H9 (cell line): ENCODE measurements at regions not wholly inside any gene's neighbourhood (a gene's known extent, or its start where the extent isn't known, plus 50 kb on each side); places are given as distances from the start of the nearest gene placed in this dataset.

Source experiments
- DNase-seq: peaks from one replicate; pipeline ENCODE4 v3.0.0-alpha.2; 2017
- H2AFZ ChIP-seq: one replicate; pipeline ENCODE4 v1.6.1; 2013; ENCODE audit warnings: mild to moderate bottlenecking, low read length, control low read depth, moderate library complexity
- H2AK5ac ChIP-seq: 2 replicates; pipeline ENCODE4 v1.6.1; 2013; ENCODE audit warnings: low read length, control low read depth, mixed read lengths; ENCODE audit not compliant: insufficient read length
- H2BK120ac ChIP-seq: one replicate; pipeline ENCODE4 v1.6.1; 2013; ENCODE audit warnings: low read depth, mild to moderate bottlenecking, low read length, control low read depth, inconsistent platforms; ENCODE audit not compliant: poor library complexity, severe bottlenecking
- H2BK12ac ChIP-seq: 2 replicates; pipeline ENCODE4 v1.6.1; 2013; ENCODE audit warnings: low read length, control low read depth, mixed read lengths, low read depth; ENCODE audit not compliant: insufficient read length
- H2BK15ac ChIP-seq: 2 replicates; pipeline ENCODE4 v1.6.1; 2013; ENCODE audit warnings: low read depth, low read length, control low read depth
- H2BK20ac ChIP-seq: one replicate; pipeline ENCODE4 v1.6.1; 2013; ENCODE audit warnings: low read depth, mild to moderate bottlenecking, low read length, control low read depth, inconsistent platforms; ENCODE audit not compliant: poor library complexity, severe bottlenecking
- H2BK5ac ChIP-seq: 2 replicates; pipeline ENCODE4 v1.6.1; 2013; ENCODE audit warnings: low read length, control low read depth, mixed read lengths; ENCODE audit not compliant: insufficient read length
- H3K14ac ChIP-seq: 2 replicates; pipeline ENCODE4 v1.6.1; 2013; ENCODE audit warnings: low read length, control low read depth; ENCODE audit not compliant: insufficient read depth
- H3K18ac ChIP-seq: 2 replicates; pipeline ENCODE4 v1.6.1; 2013; ENCODE audit warnings: low read depth, mild to moderate bottlenecking, mixed read lengths, low read length, control low read depth; ENCODE audit not compliant: insufficient read length
- H3K23ac ChIP-seq: 2 replicates; pipeline ENCODE4 v1.6.1; 2013; ENCODE audit warnings: low read length, control low read depth, mixed read lengths, low read depth; ENCODE audit not compliant: insufficient read length
- H3K23me2 ChIP-seq: 2 replicates; pipeline ENCODE4 v1.6.1; 2013; ENCODE audit warnings: low read depth, mild to moderate bottlenecking, mixed read lengths, low read length, control low read depth; ENCODE audit not compliant: insufficient read length, poor library complexity, severe bottlenecking
- H3K27ac ChIP-seq: 2 replicates; pipeline ENCODE4 v1.5.1; 2013; ENCODE audit warnings: low read length, control low read depth, mixed read lengths, low read depth; ENCODE audit not compliant: insufficient read length
- H3K27me3 ChIP-seq: 2 replicates; pipeline ENCODE4 v1.6.1; 2013; ENCODE audit warnings: low read length, control low read depth, inconsistent platforms; ENCODE audit not compliant: insufficient read depth
- H3K4ac ChIP-seq: 2 replicates; pipeline ENCODE4 v1.6.1; 2013; ENCODE audit warnings: low read depth, mild to moderate bottlenecking, control low read depth, inconsistent platforms, low read length, moderate library complexity
- H3K4me1 ChIP-seq: 2 replicates; pipeline ENCODE4 v1.6.1; 2013; ENCODE audit warnings: low read length, control low read depth, inconsistent platforms; ENCODE audit not compliant: insufficient read depth
- H3K4me2 ChIP-seq: 2 replicates; pipeline ENCODE4 v1.6.1; 2013; ENCODE audit warnings: low read length, control low read depth, mixed read lengths; ENCODE audit not compliant: insufficient read length, insufficient read depth
- H3K56ac ChIP-seq: 2 replicates; pipeline ENCODE4 v1.6.1; 2013; ENCODE audit warnings: low read depth, mild to moderate bottlenecking, mixed read lengths, low read length, control low read depth; ENCODE audit not compliant: insufficient read length
- H3K79me1 ChIP-seq: 2 replicates; pipeline ENCODE4 v1.6.1; 2013; ENCODE audit warnings: low read depth, mild to moderate bottlenecking, moderate library complexity, low read length, control low read depth, inconsistent platforms; ENCODE audit not compliant: insufficient read depth, poor library complexity, severe bottlenecking
- H3K79me2 ChIP-seq: 2 replicates; pipeline ENCODE4 v1.6.1; 2013; ENCODE audit warnings: low read length, control low read depth, inconsistent platforms; ENCODE audit not compliant: insufficient read depth
- H3K9ac ChIP-seq: 2 replicates; pipeline ENCODE4 v1.6.1; 2013; ENCODE audit warnings: low read length, control low read depth, mixed read lengths; ENCODE audit not compliant: insufficient read length; ENCODE audit errors: extremely low read depth
- H3K9me3 ChIP-seq: one replicate; pipeline ENCODE4 v1.6.1; 2013; ENCODE audit warnings: low read depth, low read length, inconsistent platforms; ENCODE audit not compliant: control insufficient read depth
- H3T11ph ChIP-seq: one replicate; pipeline ENCODE4 v1.6.1; 2013; ENCODE audit warnings: mild to moderate bottlenecking, low read length, control low read depth, inconsistent platforms
- H4K20me1 ChIP-seq: one replicate; pipeline ENCODE4 v1.6.1; 2013; ENCODE audit not compliant: control insufficient read depth, insufficient read length, insufficient read depth
- H4K5ac ChIP-seq: 2 replicates; pipeline ENCODE4 v1.6.1; 2013; ENCODE audit warnings: low read depth, mild to moderate bottlenecking, mixed read lengths, low read length, control low read depth; ENCODE audit not compliant: insufficient read length
- H4K8ac ChIP-seq: replicated peaks from 2 replicates; pipeline ENCODE4 v1.6.1; 2013; ENCODE audit warnings: low read length, control low read depth, mixed read lengths, low read depth; ENCODE audit not compliant: insufficient read length
- H4K91ac ChIP-seq: 2 replicates; pipeline ENCODE4 v1.6.1; 2013; ENCODE audit warnings: low read depth, mild to moderate bottlenecking, moderate library complexity, mixed read lengths, low read length, control low read depth; ENCODE audit not compliant: insufficient read length
- H3K27ac Mint-ChIP-seq, 3 experiments: 2 replicates in 2 of 3; 3 replicates in 1 of 3; pipeline ENCODE4 v1.8.0; 2020 to 2021; ENCODE audit warnings: mixed read lengths in 3 of 3, mild to moderate bottlenecking in 1 of 3, moderate library complexity in 1 of 3
- H3K27me3 Mint-ChIP-seq: 2 replicates; pipeline ENCODE4 v1.8.0; 2021; ENCODE audit warnings: low read depth, mild to moderate bottlenecking, moderate library complexity, mixed read lengths
- H3K36me3 Mint-ChIP-seq, 3 experiments: 2 replicates in 2 of 3; 3 replicates in 1 of 3; pipeline ENCODE4 v1.8.0; 2020 to 2021; ENCODE audit warnings: low read depth in 3 of 3, mixed read lengths in 3 of 3; ENCODE audit not compliant: insufficient read depth in 1 of 3
- H3K4me1 Mint-ChIP-seq, 2 experiments: 2 replicates each; pipeline ENCODE4 v1.8.0; 2020; ENCODE audit warnings: mixed read lengths in 2 of 2
- H3K4me3 Mint-ChIP-seq, 2 experiments: 2 replicates in 1 of 2; 3 replicates in 1 of 2; pipeline ENCODE4 v1.8.0; 2020 to 2021; ENCODE audit warnings: mild to moderate bottlenecking in 2 of 2, mixed read lengths in 2 of 2, moderate library complexity in 1 of 2
- H3K9me3 Mint-ChIP-seq, 2 experiments: 2 replicates in 1 of 2; 3 replicates in 1 of 2; pipeline ENCODE4 v1.8.0; 2020; ENCODE audit warnings: mild to moderate bottlenecking in 2 of 2, mixed read lengths in 2 of 2, moderate library complexity in 1 of 2
- WGBS: extraction: QIAGEN DNeasy Blood & Tissue Kit; methylation state at CpG from one replicate; pipeline ENCODE4 v1.1.7; 2013; ENCODE audit warnings: missing lambda C conversion rate, low lambda C conversion rate, mixed read lengths; ENCODE audit not compliant: insufficient read length; ENCODE audit errors: extremely low coverage; 5-methylcytosine and 5-hydroxymethylcytosine counted together
- TF ChIP-seq, protein P1 (sequence below): fragments of 200-600 bp; sonication (generic); conservative IDR thresholded peaks from 3 replicates; pipeline ENCODE4 v1.8.0; 2021; ENCODE audit warnings: antibody characterized with exemption, mild to moderate bottlenecking

DNA sequence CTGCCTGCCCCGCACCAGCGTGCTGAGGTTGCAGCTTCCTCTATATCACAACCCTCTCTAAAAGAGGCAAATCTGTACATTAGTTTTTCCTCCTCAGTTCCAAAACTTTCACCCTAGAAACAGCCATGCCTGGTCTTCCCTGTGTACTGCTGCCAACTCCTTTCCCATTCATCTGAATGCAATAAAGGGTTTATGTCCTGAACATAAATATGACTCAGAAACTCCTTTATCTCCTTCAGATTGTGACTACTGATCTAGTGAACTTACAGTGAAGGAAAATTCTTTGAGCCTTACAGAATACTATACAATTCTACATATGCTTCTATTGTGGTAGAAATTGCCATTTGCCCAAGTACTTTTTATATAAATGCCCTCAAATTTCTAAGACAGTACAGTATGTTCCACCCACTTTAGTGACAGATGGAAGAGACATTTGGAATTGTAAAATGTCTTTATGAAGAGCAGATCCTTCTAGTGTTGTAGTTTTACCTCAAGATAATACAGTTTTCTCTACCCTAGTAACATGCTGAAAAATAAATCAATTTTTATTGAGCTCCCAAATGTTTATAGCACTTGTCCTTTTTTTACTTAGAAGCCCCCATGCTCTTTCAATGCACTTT lies 345.1 kb upstream of the SNX7 start:
- H2AFZ ChIP-seq: no peak overlapping the region
- H3K9ac ChIP-seq: no peak overlapping the region
- no peaks in the 10 kb centered on the region for H3K9me3 ChIP-seq
- no peaks in the 10 kb centered on the region for H4K20me1 ChIP-seq
- no peak overlapping the region for H4K5ac ChIP-seq
- no peak overlapping the region for H3K4me3 Mint-ChIP-seq
- no peak overlapping the region for H2BK12ac ChIP-seq
- no peak for DNase-seq
- no peak overlapping the region for H3K56ac ChIP-seq
- no peak overlapping the region for H3K27ac ChIP-seq
- H3K27me3 Mint-ChIP-seq: no peaks in the 10 kb centered on the region
- H3K4me1 Mint-ChIP-seq: no peaks in the 10 kb centered on the region
- no peak overlapping the region for H3K23ac ChIP-seq
- no peak overlapping the region for H3K4me2 ChIP-seq
- H3K9me3 Mint-ChIP-seq: no peaks in the 10 kb centered on the region
- H3K4ac ChIP-seq: no peak overlapping the region
- H3K14ac ChIP-seq: no peak overlapping the region
- no peak overlapping the region for H3K18ac ChIP-seq
- H4K8ac ChIP-seq: no peak overlapping the region
- H3K36me3 Mint-ChIP-seq: no peaks in the 10 kb centered on the region
- no peak overlapping the region for H2BK20ac ChIP-seq
- H3K79me1 ChIP-seq: no peaks in the 10 kb centered on the region
- WGBS: no CpG with 5 or more reads among the region's 2 CpGs
- H2BK120ac ChIP-seq: no peak overlapping the region
- H3T11ph ChIP-seq: no peak overlapping the region
- H3K23me2 ChIP-seq: no peaks in the 10 kb centered on the region
- H3K27ac Mint-ChIP-seq: no peak overlapping the region
- H3K27me3 ChIP-seq: no peaks in the 10 kb centered on the region
- no peak overlapping the region for H4K91ac ChIP-seq
- H3K79me2 ChIP-seq: no peaks in the 10 kb centered on the region
- TF ChIP-seq, protein P1, sequence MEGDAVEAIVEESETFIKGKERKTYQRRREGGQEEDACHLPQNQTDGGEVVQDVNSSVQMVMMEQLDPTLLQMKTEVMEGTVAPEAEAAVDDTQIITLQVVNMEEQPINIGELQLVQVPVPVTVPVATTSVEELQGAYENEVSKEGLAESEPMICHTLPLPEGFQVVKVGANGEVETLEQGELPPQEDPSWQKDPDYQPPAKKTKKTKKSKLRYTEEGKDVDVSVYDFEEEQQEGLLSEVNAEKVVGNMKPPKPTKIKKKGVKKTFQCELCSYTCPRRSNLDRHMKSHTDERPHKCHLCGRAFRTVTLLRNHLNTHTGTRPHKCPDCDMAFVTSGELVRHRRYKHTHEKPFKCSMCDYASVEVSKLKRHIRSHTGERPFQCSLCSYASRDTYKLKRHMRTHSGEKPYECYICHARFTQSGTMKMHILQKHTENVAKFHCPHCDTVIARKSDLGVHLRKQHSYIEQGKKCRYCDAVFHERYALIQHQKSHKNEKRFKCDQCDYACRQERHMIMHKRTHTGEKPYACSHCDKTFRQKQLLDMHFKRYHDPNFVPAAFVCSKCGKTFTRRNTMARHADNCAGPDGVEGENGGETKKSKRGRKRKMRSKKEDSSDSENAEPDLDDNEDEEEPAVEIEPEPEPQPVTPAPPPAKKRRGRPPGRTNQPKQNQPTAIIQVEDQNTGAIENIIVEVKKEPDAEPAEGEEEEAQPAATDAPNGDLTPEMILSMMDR: no peak
- no peak overlapping the region for H2BK15ac ChIP-seq
- H2BK5ac ChIP-seq: no peak overlapping the region
- H3K4me1 ChIP-seq: no peaks in the 10 kb centered on the region
- no peak overlapping the region for H2AK5ac ChIP-seq
